Tibial nerve (tissue), 4 donors: ENCODE measurements at regions not wholly inside any gene's neighbourhood (a gene's known extent, or its start where the extent isn't known, plus 50 kb on each side); places are given as distances from the start of the nearest gene placed in this dataset.

ENCODE experiments used
- EP300 ChIP-seq, 2 donors: sonication (generic); formaldehyde crosslinking; IDR thresholded peaks; one replicate each; pipeline ENCODE4 v1.6.1; 2017; ENCODE audit warnings: antibody characterized with exemption in 2 of 2, mild to moderate bottlenecking in 1 of 2
- POLR2A ChIP-seq, 2 donors: fragments of 450-650 bp; IDR thresholded peaks; one replicate each; pipeline ENCODE4 v1.6.1; 2017; ENCODE audit warnings: antibody characterized with exemption in 2 of 2, mild to moderate bottlenecking in 2 of 2, moderate library complexity in 2 of 2
- TF ChIP-seq, protein P1 (sequence below), 5 experiments: fragments of 200-600 bp in 3 of 5; fragments of 450-650 bp in 2 of 5; sonication (generic) in 3 of 5; IDR thresholded peaks; one replicate each; pipeline ENCODE4 v1.5.1; 2016 to 2019; ENCODE audit warnings: antibody characterized with exemption in 5 of 5, mild to moderate bottlenecking in 3 of 5, moderate library complexity in 2 of 5

- TF ChIP-seq, protein P1, sequence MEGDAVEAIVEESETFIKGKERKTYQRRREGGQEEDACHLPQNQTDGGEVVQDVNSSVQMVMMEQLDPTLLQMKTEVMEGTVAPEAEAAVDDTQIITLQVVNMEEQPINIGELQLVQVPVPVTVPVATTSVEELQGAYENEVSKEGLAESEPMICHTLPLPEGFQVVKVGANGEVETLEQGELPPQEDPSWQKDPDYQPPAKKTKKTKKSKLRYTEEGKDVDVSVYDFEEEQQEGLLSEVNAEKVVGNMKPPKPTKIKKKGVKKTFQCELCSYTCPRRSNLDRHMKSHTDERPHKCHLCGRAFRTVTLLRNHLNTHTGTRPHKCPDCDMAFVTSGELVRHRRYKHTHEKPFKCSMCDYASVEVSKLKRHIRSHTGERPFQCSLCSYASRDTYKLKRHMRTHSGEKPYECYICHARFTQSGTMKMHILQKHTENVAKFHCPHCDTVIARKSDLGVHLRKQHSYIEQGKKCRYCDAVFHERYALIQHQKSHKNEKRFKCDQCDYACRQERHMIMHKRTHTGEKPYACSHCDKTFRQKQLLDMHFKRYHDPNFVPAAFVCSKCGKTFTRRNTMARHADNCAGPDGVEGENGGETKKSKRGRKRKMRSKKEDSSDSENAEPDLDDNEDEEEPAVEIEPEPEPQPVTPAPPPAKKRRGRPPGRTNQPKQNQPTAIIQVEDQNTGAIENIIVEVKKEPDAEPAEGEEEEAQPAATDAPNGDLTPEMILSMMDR (IDR thresholded peaks at IDR 0.05) = no peak
- TF ChIP-seq POLR2A (IDR thresholded peaks at IDR 0.05) (no peak), EP300 (IDR thresholded peaks at IDR 0.05) (no peak)
These were observed 167.5 kb upstream of the PDE5A start for GRCh38 chr4:119795986-119796578.
